NCI-H2227 (cell line): ENCODE measurements at regions not wholly inside any gene's neighbourhood (a gene's known extent, or its start where the extent isn't known, plus 50 kb on each side); places are given as distances from the start of the nearest gene placed in this dataset.
A peak's percentile ranks its signal among the peaks of the same experiment; 100 is the strongest.

Source experiments
- DNase-seq: peaks from one replicate; lab custom pipeline; 2025; ENCODE audit not compliant: unreplicated experiment; lab: John Stamatoyannopoulos, UW

- DNase-seq, result no peak
Measured at GRCh38 chr1:239593527-239593926, 207.2 kb downstream of the CHRM3 start.

GRCh38 chr1:239600588-239600987 lies 214.2 kb downstream of the CHRM3 start:
- DNase-seq, result no peak

GRCh38 chr1:239601108-239601507 lies 214.7 kb downstream of the CHRM3 start:
- no peak for DNase-seq

GRCh38 chr1:239603530-239603929 lies 217.2 kb downstream of the CHRM3 start:
- DNase-seq, result no peak

- no peak for DNase-seq
Measured at GRCh38 chr1:239606850-239607400, 220.6 kb downstream of the CHRM3 start.

- DNase-seq, result no peak
Measured at GRCh38 chr1:239608469-239608868, 222.1 kb downstream of the CHRM3 start.

- no peak for DNase-seq
Measured at GRCh38 chr1:239612379-239612778, 226.0 kb downstream of the CHRM3 start.

- DNase-seq, result no peak
Measured at GRCh38 chr1:239616673-239617072, 230.3 kb downstream of the CHRM3 start.

GRCh38 chr1:239617259-239617658 lies 230.9 kb downstream of the CHRM3 start:
- DNase-seq, result no peak

GRCh38 chr1:239617731-239618130 lies 231.4 kb downstream of the CHRM3 start:
- DNase-seq, result no peak

GRCh38 chr1:239619190-239619589 lies 232.8 kb downstream of the CHRM3 start:
- peak; percentile 22 for DNase-seq

GRCh38 chr1:239630767-239631166 lies 244.4 kb downstream of the CHRM3 start:
- DNase-seq, result peak; percentile 8

- DNase-seq, result no peak
Measured at GRCh38 chr1:239633432-239633831, 247.1 kb downstream of the CHRM3 start.

GRCh38 chr1:239635276-239635675 lies 248.9 kb downstream of the CHRM3 start:
- DNase-seq, result no peak

- DNase-seq, result no peak
Measured at GRCh38 chr1:239636347-239636746, 250.0 kb downstream of the CHRM3 start.

- no peak for DNase-seq
Measured at GRCh38 chr1:239644604-239645003, 258.2 kb downstream of the CHRM3 start.

GRCh38 chr1:239647045-239647444 lies 260.7 kb downstream of the CHRM3 start:
- DNase-seq, result no peak

GRCh38 chr1:239647964-239648632 lies 261.7 kb downstream of the CHRM3 start:
- no peak for DNase-seq

- no peak for DNase-seq
Measured at GRCh38 chr1:239655023-239655422, 268.7 kb downstream of the CHRM3 start.

- DNase-seq, result no peak
Measured at GRCh38 chr1:239657291-239657690, 270.9 kb downstream of the CHRM3 start.

GRCh38 chr1:239662950-239663349 lies 276.6 kb downstream of the CHRM3 start:
- DNase-seq, result no peak

- no peak for DNase-seq
Measured at GRCh38 chr1:239672256-239672655, 285.9 kb downstream of the CHRM3 start.

GRCh38 chr1:239675735-239676134 lies 289.4 kb downstream of the CHRM3 start:
- DNase-seq, result no peak
